Brain pericyte (primary cell): ENCODE measurements at regions not wholly inside any gene's neighbourhood (a gene's known extent, or its start where the extent isn't known, plus 50 kb on each side); places are given as distances from the start of the nearest gene placed in this dataset.

Experiments
- DNase-seq: peaks from one replicate; pipeline ENCODE4 v3.0.0-alpha.2; 2012; ENCODE audit warnings: low read depth, low spot score

DNA sequence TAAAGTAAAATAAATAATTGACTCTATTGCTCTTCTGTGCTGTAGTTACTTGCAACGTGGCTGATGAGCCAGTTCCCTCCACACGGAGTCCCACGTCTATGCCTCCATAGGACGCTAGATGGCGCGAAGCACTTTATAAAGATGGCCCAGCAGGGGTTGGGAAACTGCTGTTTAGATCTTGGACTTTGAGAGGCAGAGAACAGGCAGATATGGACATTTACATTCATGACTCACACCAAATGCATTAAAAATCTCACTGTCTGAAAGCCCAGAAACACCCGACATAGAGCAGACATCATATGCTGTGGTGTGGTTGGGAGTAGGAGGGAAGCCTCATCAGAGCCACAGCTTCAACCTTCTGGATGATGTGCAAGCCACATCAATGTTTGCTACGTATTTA lies 643.1 kb upstream of the ARGLU1 start:
- peak; percentile 72 for DNase-seq

DNA sequence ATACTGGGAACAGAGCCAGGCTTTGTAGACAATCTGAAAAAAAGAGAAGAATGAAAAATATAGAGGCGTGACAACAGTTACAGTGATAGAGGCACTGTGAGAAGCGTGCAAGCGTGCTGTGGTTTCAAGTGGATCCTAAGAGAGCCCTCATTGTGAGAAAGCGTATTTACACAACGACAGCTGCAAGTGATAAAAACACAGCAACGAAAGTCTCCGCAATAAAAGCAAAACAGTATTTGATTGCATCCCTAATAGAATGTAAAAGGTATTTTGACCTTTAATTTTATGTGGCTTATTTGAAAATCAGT lies 642.7 kb upstream of the ARGLU1 start:
- DNase-seq = no peak

DNA sequence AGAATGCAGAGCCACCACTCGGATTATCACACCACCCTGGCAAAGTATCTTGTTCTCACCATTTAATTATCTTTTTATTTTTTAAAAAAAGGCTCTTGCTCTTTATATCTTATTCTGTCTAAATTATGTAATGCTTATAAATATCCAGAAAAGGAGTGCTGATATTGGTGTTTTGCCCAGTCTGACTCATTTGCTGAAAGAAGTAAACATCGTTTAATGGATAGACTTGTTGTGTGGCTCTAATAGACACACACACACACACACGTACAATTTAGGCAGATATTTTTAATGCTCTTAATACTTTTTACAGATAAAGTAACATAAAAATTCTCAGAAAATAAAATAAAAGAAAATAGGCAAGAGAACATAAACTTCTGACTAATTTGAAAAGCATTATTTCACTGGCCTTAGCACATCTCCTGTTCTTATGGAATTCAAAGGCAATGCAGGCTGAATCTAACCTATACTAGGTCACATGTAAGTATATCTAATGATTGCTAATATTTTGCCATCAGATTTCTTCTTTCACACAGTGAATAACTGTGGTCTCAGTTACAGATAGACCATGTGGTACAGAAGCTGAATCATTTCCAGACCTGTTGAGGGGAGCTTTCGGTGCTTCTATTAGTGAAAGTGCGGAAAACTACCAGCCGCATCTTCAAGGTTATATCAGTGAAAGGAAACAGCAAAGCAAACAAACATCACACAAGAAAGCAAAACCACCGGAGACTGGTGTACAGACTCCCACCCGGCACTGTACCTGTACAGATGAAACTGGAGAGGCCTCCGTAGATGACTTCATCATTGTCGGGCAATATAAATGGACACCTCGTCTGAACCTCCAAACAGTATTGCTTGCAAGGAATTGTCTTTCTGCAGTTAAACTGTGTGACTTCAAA lies 642.1 kb upstream of the ARGLU1 start:
- DNase-seq = no peak

DNA sequence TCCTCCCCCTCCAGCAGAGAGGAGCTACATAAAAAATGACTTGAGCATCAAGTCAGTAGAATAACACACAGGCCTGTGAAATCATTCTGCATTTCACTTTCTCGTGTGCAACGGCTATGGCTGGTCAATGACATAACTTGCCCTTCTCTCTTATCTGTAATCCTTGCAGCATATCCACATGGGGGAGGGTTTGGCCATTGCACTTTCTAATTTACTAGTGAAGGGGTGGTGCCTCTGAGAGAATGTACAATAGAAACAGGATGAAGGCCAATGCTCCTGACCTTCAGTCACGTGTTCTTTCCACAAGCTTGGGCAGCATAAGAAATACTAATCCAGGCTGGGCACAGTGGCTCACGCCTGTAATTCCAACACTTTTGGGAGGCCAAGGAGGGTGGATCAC lies 641.0 kb upstream of the ARGLU1 start:
- DNase-seq = no peak

DNA sequence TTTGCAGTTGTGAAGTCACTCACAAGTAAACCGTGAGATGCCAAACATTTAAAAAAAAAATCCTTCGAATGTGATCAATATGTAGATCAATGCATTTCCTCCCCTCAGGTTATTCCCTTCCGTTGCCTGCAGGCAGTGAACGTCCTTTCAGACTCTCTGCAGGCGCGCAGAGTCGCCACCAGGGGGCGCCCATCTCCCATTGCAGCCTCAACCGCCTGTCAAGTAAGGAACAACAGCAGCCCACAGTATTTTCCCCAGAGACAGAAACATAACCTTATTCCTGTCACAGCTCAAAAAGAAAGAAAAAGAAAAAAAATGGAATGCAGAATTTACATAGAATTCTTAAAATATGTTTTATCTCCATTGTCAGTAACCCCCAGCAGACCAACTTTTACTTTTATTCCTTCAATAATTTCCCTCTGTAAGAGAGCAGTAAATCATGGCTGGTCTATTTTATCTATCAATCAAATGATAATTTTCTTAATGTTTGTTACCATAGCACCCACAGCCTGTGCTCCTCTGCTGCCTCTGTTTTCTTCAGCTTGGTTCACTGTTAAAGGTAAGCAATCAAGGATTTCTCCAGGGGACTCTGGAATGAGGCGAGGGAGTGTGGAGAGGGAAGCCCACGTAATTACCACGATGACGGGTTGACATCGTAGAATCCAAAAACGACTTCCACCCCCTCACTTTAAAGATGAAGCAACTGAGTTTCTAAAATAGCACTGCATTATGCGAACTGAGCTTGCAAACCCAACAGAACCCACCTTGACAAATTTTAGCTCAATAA lies 637.6 kb upstream of the ARGLU1 start:
- DNase-seq = no peak

DNA sequence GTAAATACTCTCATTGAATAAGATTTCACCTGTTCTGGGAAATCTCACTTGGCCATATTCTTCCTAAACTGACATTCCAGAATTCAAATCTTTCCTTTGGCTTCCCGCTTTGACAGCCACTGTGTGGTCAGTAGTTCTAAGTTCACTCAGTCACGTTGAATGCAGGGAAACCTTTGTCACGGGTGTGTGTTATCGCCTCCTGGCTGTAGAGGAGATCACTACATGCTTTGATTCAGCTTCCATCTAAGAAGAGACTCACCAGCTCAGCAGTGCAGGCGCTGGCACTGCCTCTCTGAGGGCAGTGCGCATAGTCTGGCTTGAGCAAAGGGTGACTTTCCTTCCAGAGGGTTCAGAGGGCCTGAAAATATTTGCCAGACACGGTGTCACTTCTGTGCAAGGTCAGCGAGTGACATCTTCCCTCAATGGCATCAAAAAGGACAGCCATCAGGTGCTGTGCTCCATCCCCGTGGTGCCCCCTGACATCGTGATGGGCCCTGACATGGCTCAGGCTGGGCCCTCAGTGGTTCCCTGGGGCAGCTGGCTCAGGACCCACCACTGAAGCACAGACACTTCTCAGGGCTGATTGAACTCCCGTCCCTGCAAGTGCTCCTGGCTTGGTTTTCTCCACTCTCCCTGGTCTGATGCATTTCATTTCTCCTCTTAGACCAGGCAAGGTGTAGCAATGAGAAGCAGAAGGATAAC lies 635.4 kb upstream of the ARGLU1 start:
- DNase-seq = no peak

DNA sequence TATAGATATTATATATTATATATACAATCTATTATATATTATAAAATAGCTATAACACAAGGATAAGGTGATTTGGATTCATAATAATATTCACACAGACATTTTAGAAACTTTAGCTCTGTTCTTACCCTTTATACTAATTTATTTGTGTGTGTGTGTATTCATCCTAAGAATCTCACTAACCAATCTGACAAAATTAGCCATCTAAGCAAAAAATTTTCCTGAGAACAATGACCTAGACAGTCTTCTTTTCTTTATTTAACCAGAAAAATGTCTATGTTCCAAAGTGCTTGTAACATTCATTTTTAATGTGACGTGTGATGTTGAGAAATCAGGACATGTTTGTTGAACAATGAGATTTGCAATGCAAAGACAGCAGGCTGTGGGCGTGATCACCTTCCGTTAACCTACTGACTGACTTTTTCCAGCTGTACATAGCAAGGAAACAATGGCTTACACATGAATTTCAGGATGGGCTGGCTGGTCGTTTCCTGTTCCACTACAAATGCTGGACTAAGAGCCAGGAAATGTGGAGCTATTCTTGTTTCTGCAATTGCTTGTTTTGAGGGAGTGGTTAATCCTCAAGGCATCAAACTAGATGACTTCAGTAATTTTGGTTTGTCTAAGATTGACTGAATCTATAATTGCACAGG lies 634.6 kb upstream of the ARGLU1 start:
- no peak for DNase-seq

DNA sequence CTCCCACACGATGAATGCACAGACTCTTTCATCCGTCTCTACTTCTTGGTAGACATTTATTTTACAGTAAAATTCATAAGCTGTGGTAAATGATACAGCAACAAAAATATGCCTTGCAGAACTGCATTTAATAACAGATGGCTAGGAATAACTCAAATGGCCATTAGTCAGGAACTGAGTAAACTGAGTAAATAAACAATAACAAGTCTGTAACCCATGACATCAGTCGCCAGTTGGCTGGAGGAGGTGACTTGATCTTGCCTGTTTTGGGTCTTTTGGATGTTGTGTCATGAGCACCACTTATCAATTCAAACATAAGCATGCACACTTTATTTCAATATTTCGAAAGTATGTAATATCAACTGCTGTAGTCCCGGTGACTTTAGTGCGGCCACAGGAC lies 632.6 kb upstream of the ARGLU1 start:
- DNase-seq = no peak

DNA sequence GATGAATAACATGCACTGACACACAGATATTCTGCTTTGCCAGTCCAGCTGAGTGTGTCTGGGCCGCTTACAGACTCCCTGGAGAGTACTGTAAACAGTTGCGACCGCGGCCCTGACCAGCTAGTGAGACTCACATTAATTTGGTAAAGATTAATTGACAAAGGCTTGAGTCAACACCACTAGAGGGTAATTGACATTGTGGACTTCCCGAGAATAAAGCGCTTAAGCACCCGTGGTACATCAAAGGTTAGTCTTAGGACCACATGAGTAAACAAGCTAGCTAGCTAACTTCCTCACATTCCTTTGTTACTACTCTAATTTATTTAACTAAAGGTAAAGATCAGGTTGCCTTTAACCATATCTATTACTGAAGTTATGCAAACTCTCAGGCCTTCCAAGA lies 624.4 kb upstream of the ARGLU1 start:
- DNase-seq = no peak

DNA sequence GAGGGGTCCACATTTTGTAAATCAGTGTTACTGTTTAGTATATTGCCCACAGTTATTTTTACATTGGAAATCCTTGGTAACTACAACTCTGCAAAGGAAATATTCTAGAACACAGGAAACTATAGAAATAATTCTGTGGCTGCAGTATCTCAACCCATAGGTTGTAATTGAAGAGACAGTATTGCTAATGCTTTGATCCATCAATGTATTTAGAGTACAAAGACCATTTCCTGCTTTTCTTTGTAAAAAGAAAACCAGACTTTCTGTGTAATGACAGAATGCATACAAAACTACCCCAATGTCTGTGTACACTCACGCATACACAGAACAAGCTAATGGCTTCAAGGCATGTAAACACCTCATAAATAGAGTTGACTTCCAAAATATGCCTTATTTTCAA lies 622.1 kb upstream of the ARGLU1 start:
- no peak for DNase-seq

DNA sequence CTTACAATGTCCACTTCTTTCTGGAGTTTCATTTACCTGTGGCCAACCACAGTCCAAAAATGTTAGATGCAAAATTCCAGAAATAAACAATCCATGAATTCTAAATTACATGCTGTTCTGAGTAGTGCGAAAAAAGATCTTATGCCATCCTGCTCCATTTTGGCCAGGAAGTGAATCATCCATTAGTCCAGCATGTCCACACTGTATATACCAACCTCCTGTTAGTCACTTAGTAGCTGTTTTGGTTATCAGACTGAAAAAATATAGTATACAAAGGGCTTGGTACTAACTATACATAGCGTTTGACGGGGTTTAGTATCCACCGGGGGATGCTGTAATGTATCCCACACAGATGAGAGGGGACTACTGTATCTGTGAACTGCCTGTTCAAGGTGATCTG lies 618.0 kb upstream of the ARGLU1 start:
- DNase-seq = no peak

DNA sequence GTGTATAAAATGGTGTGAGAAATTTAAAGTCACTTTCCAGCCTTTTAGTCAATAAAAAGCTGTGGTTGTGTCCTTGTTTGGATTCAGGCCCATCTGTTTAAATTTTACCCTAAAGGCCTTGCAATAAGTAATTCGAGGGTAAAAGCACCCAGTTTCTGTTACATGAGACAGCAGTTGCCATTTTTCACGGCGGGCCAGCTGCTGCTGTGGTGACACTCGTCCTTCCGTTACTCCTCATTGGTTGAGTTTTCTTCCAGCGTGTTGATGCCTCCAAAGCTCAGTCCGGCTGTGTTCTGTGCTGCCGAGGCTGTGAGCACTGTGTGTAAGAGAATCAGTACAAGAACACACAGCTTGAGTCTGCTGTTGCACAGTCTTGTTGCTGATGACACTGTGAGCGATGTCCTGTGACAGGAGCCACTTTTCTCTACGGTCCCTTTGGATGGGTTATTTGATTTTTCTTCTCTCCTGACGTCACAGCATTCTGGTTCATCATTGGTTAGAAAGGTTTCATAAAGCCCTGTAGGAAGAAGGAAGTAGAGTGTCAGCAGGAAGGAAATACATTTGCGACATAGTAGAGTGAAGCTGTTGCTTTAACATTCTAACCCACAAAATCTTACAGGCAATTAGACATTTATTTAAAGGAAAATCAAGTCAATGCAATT lies 602.5 kb upstream of the ARGLU1 start:
- DNase-seq = no peak

DNA sequence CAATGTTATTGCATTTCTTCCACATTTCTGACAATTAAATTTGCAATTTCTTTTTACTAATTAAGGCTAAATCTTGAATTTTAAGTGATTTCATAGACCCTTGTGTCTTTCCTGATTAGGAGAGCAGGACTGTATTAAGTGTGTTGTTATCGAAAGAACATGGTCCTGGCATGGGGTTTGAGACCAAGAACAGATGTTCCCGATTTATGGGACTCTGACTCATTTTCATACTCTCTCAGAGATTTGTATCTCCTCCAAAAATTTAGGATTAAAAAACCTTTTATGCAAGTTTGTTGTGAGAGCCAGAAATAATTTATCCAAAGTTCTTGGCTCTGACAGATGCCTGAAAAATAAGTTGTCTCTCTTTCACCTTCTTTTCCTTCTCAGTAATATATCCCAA lies 589.3 kb upstream of the ARGLU1 start:
- no peak for DNase-seq

DNA sequence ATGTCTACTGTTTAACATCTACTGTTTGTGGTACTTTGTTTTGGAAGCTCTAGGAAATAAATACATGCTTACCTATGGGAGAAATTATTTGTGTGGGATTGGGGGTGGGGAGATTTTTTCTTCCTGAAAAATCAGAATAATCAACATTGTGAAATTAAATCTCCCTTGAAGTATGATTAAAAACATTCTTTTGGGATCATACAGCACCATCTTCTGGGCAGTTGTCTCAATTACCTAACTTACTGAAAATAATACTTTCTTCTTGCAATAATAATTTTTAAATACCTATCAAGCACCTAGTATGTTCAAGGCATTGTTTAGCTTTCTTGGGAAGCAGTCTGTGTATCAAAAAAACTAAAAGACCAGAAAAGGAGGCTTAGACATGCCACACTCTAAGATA lies 576.5 kb upstream of the ARGLU1 start:
- no peak for DNase-seq

DNA sequence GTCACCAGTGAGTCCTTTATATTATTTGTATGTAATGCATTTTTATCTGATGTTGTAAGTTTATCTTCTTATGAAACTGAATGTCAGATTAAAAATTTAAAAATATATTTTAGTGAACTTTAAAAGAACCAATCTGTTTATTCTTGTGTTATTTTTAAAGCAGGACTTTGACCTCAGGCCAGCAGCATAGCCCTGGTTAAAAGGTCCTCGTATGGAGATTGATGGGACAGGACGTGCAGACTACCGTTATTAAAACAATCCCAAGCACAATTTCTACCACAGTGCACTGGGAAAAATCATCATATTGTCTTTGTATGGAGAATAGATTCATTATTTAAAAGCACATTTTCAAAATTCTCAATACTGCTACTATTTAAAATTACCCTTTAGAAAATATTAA lies 573.8 kb upstream of the ARGLU1 start:
- no peak for DNase-seq

DNA sequence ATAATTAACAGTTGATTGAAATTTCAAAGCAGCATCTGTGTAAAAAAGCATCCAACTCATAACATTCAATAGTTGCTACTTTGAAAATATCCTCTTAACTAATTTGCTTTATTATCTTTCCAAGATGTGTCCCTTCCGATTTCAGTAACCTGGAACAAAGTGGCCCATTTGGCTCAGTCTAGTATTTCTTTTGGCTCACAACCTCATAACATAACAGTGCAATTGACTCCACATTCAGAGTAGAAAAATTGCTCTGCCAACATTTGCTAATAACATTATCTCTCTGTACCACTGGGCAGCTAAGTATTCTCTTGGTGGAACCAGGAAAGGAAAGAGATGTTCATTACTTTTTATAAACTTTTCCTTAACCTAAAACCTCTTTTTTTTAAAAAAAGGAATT lies 571.1 kb upstream of the ARGLU1 start:
- DNase-seq = no peak

DNA sequence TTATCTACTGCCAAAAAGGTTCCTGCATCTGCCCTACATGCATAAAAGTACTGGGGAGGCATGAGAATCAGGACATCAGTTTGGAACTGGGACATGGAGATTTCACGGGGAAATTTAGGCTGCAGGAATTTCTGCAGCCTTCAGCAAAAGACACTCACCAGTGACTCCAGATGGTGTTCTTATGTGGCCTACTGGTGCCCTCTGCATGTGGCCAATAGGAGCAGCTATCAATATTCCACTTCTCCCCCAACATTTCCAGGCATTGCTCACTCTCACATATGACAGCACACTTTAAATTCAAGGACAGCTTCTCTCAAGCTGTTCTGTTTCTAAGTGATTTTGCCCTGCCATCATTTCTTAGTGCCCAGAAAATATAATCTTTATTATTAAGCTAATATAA lies 570.5 kb upstream of the ARGLU1 start:
- no peak for DNase-seq

DNA sequence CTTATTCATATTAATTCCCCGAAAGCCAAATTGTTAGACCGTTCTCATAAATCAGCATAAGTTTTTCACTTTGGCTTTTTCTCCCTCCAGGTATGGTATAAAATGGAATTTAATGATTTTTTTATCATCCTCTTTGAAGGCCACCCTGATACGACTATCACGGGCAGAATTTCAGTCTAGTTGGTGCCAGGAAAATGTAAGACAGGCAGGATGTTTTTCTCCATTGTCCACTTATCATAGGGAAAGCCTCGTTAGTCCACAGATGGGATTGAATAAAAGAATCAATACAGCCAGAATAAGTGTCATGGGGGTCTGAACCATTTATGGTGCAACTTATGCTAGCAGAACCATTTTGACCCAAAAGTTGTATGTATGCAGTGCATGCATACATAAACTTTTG lies 566.0 kb upstream of the ARGLU1 start:
- no peak for DNase-seq

DNA sequence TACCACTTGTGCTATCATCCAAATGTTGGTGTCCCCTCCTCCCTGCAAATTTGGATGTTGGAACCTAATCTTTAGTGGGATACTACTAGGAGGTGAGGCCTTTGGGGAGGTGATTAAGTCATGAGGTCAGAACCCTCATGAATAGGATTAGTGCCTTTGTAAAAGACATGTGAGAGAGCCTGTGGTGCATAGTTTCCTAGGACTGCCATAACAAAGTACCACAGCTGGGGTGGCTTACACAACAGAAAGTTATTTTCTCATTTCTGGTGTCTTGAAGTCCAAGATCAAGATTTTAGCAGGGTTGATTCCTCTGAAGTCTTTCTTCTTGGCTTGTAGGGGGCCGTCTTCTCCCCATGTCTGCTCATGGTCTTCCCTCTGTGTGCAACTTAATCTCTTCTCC lies 562.6 kb upstream of the ARGLU1 start:
- DNase-seq = no peak

DNA sequence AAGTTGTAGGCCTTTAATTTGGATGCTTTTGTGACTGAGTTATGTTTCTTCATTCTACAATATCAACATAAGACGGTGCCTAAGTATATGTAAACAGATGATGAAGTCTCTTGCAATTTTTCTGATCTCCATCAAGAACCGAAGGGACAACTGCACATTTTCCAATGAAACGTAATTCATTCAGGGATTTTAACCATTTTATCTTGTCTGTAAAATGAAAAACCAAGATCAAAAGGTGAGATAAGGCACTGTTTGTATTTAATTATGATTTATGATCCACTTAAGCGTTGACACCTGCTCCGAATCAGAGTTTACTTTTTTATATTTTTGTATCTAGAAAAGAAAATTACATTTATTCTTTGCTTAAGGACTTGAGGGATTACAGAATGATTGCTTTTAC lies 556.8 kb upstream of the ARGLU1 start:
- no peak for DNase-seq

DNA sequence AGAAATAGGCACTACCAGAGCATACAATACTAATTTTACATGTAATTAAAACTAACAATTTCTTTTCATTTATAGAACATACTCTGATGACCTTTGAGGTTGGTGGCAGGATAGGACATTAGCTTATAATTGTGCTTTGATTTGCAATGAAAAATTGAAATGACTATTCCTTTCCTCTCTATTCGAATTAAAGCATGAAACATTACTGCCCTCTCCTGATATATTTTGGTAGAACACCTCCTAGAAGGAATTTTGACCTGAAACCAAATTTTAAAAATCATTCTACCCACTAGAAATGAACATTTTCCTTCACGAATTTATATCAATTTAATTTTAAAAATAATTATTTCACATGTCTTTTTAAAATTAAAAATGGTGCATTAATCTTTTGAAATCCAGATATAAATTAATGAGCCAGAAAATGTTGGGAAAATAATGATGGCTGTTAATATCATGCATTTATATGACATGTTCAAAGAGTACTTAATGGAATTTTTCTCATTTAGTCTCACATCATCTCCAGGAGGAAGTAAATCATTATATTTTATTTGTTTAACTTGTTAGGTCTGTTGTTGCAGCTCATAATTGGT lies 556.3 kb upstream of the ARGLU1 start:
- DNase-seq = no peak
